Gastroesophageal sphincter (tissue), 4 donors: ENCODE measurements at regions not wholly inside any gene's neighbourhood (a gene's known extent, or its start where the extent isn't known, plus 50 kb on each side); places are given as distances from the start of the nearest gene placed in this dataset.
A peak's percentile ranks its signal among the peaks of the same experiment; 100 is the strongest.

Experiments used
- ATAC-seq: fragments of 150-250 bp; one replicate; pipeline ENCODE4 v1.9.1; 2016; ENCODE audit warnings: mild to moderate bottlenecking, moderate library complexity
- H3K27ac ChIP-seq, 4 donors: fragments of 200-600 bp; sonication (generic) in 3 of 4; 1 replicate in 3 of 4; 2 replicates in 1 of 4; pipeline ENCODE4 v1.5.1; 2016 to 2019
- H3K27me3 ChIP-seq: fragments of 200-600 bp; sonication (generic); one replicate; pipeline ENCODE4 v1.5.1; 2019
- H3K36me3 ChIP-seq, 2 donors: fragments of 200-600 bp; sonication (generic); one replicate each; pipeline ENCODE4 v1.5.1; 2019; ENCODE audit warnings: control low read depth in 1 of 2
- H3K4me1 ChIP-seq, 3 donors: fragments of 200-600 bp; sonication (generic); 1 replicate in 2 of 3; 2 replicates in 1 of 3; pipeline ENCODE4 v1.5.1; 2016 to 2019; ENCODE audit warnings: control low read depth in 2 of 3
- H3K4me3 ChIP-seq, 2 donors: fragments of 200-600 bp; sonication (generic); one replicate each; pipeline ENCODE4 v1.5.1; 2019; ENCODE audit warnings: mild to moderate bottlenecking in 1 of 2, moderate library complexity in 1 of 2
- H3K9me3 ChIP-seq, 3 donors: fragments of 200-600 bp; sonication (generic); one replicate each; pipeline ENCODE4 v1.5.1; 2017 to 2019; ENCODE audit warnings: control low read depth in 2 of 3
- EP300 ChIP-seq: sonication (generic); formaldehyde crosslinking; IDR thresholded peaks from one replicate; pipeline ENCODE4 v1.6.1; 2017; ENCODE audit warnings: antibody characterized with exemption, mild to moderate bottlenecking
- POLR2A ChIP-seq, 2 donors: fragments of 450-650 bp; IDR thresholded peaks; one replicate each; pipeline ENCODE4 v1.6.1; 2017; ENCODE audit warnings: antibody characterized with exemption in 2 of 2, mild to moderate bottlenecking in 2 of 2, moderate library complexity in 1 of 2
- POLR2AphosphoS5 ChIP-seq: sonication (generic); formaldehyde crosslinking; IDR thresholded peaks from one replicate; pipeline ENCODE4 v1.6.1; 2017; ENCODE audit warnings: antibody characterized with exemption
- WGBS, 2 donors: methylation state at CpG; one replicate each; pipeline ENCODE4 v1.1.5; 2018; ENCODE audit warnings: low coverage in 1 of 2; 5-methylcytosine and 5-hydroxymethylcytosine counted together
- TF ChIP-seq, protein P1 (sequence below), 4 experiments: fragments of 200-600 bp in 2 of 4; fragments of 450-650 bp in 2 of 4; sonication (generic) in 1 of 4; IDR thresholded peaks; one replicate each; pipeline ENCODE4 v1.5.1; 2017 to 2019; ENCODE audit warnings: antibody characterized with exemption in 4 of 4, mild to moderate bottlenecking in 2 of 4, moderate library complexity in 2 of 4

- H3K9me3 ChIP-seq = no peaks in the 10 kb centered on the region
- TF ChIP-seq EP300 (no peak), POLR2A (IDR thresholded peaks at IDR 0.05) (no peak), POLR2AphosphoS5 (no peak)
- TF ChIP-seq, protein P1, sequence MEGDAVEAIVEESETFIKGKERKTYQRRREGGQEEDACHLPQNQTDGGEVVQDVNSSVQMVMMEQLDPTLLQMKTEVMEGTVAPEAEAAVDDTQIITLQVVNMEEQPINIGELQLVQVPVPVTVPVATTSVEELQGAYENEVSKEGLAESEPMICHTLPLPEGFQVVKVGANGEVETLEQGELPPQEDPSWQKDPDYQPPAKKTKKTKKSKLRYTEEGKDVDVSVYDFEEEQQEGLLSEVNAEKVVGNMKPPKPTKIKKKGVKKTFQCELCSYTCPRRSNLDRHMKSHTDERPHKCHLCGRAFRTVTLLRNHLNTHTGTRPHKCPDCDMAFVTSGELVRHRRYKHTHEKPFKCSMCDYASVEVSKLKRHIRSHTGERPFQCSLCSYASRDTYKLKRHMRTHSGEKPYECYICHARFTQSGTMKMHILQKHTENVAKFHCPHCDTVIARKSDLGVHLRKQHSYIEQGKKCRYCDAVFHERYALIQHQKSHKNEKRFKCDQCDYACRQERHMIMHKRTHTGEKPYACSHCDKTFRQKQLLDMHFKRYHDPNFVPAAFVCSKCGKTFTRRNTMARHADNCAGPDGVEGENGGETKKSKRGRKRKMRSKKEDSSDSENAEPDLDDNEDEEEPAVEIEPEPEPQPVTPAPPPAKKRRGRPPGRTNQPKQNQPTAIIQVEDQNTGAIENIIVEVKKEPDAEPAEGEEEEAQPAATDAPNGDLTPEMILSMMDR (IDR thresholded peaks at IDR 0.05) = no peak
- no peak for ATAC-seq
- H3K4me1 ChIP-seq = peaks cover 5 to 17% (median 5%) of the 10 kb centered on the region in 3 donors
- no peak overlapping the region for H3K4me3 ChIP-seq
- no peaks in the 10 kb centered on the region for H3K36me3 ChIP-seq
- H3K27ac ChIP-seq = no peak overlapping the region
- 72 to 79% methylated on average over 4 of the region's 4 CpGs for WGBS, 2 donors
- H3K27me3 ChIP-seq = no peaks in the 10 kb centered on the region
Measured at GRCh38 chr15:26314577-26314976, 451.4 kb upstream of the ATP10A start.

- peak; percentile 93 for ATAC-seq
- Histone ChIP-seq H3K9me3 (no peaks in the 10 kb centered on the region), H3K4me3 (no peak overlapping the region), H3K27me3 (no peaks in the 10 kb centered on the region), H3K4me1 (peaks cover 5 to 17% (median 5%) of the 10 kb centered on the region in 3 donors), H3K36me3 (no peaks in the 10 kb centered on the region), H3K27ac (peak overlapping the region; percentile 56 to 67 (median 62))
- WGBS, 2 donors = 58 to 64% methylated on average over 4 of the region's 4 CpGs
- TF ChIP-seq EP300 (no peak), POLR2A (IDR thresholded peaks at IDR 0.05) (no peak), POLR2AphosphoS5 (peak; percentile 61)
Measured at GRCh38 chr15:26311710-26312236, 448.6 kb upstream of the ATP10A start.

DNA sequence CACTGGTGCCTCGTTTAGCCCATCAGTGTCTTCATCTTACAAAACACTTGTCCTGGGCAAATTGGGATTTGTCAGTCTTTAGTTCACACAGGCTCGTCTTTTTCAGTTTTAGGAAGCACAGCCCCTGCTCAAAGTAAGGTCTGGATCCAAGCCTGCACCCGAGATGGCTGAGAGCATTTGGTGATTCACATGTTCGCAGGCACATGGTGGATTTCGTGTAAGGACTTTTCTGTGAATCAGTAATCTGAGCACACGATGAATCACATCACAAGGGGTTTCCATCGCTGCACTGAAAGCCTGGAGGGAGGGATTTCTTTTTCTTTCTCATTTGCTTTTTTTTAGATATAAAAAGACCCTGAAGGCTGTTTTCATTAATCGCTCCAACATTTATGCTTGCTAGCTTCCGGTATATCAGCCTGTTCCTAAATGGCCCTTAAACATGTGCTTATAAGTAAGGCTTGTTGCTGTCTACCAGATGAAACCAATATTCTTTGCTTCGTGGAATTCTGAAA, 435.6 kb upstream of the ATP10A start:
- H3K36me3 ChIP-seq = no peaks in the 10 kb centered on the region
- H3K9me3 ChIP-seq = no peaks in the 10 kb centered on the region
- TF ChIP-seq EP300 = no peak
- TF ChIP-seq, protein P1 (IDR thresholded peaks at IDR 0.05) = no peak
- TF ChIP-seq POLR2A (IDR thresholded peaks at IDR 0.05) = no peak
- TF ChIP-seq POLR2AphosphoS5 = no peak
- ATAC-seq = no peak
- H3K4me1 ChIP-seq = peaks cover 0 to 33% (median 3%) of the 10 kb centered on the region in 3 donors
- H3K27ac ChIP-seq = no peak overlapping the region
- 65 to 70% methylated on average over 7 to 10 of the region's 10 CpGs for WGBS, 2 donors
- no peaks in the 10 kb centered on the region for H3K27me3 ChIP-seq
- no peak overlapping the region for H3K4me3 ChIP-seq

GRCh38 chr15:26298010-26298658, 435.0 kb upstream of the ATP10A start:
- no peaks in the 10 kb centered on the region for H3K9me3 ChIP-seq
- no peak for TF ChIP-seq POLR2AphosphoS5
- TF ChIP-seq EP300 = no peak
- TF ChIP-seq, protein P1 (IDR thresholded peaks at IDR 0.05) = no peak
- TF ChIP-seq POLR2A (IDR thresholded peaks at IDR 0.05) = no peak
- no peak overlapping the region for H3K4me3 ChIP-seq
- no peaks in the 10 kb centered on the region for H3K27me3 ChIP-seq
- 83 to 100% methylated on average over 1 of the region's 38 CpGs for WGBS, 2 donors
- H3K4me1 ChIP-seq = peaks cover 0 to 35% (median 3%) of the 10 kb centered on the region in 3 donors
- ATAC-seq = no peak
- H3K27ac ChIP-seq = no peak overlapping the region
- no peaks in the 10 kb centered on the region for H3K36me3 ChIP-seq

DNA sequence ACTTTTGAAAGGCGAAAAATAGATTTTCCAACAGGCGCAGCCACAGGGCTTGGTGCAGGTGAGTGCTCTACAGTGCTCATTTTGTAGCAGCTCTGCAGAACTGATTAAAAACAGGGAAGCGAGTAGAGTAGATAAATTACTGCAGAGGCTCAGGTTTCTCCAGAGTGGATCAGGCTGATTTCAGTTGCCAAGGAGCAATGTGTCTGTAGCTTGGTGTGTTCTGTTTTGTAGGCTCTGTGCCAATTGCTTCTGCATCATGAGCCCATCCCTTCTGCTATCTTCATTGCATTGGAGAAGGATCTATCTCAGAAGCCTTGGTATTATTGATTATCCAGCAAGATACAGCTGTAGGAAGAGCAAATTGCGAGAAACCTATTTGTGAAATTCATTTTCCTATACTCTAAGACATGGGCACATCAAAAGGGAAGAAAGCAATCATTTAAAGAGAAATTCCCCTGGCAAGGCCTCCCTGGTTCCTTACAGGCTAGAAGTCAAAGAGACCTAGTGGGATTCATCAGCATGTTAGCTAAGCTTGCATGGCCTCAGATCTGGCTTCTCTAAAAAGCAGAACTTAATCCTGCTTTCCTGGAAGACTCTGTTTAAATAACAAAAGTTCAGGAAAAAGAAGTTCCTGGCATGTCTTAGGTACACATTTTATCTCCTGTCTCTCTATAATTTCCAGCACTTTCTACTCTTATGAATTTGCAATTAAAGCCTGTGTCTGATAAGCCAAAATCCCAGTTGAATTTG, 432.4 kb upstream of the ATP10A start:
- TF ChIP-seq EP300 = no peak
- TF ChIP-seq POLR2AphosphoS5 = peak; percentile 31
- TF ChIP-seq, protein P1 (IDR thresholded peaks at IDR 0.05) = no peak
- peaks cover 0 to 35% (median 3%) of the 10 kb centered on the region in 3 donors for H3K4me1 ChIP-seq
- H3K36me3 ChIP-seq = no peaks in the 10 kb centered on the region
- WGBS, 2 donors = 48% methylated on average over 2 to 4 of the region's 4 CpGs
- peak overlapping the region in 3 of 4 donors; percentile 33 to 53 (median 44) for H3K27ac ChIP-seq
- H3K9me3 ChIP-seq = no peaks in the 10 kb centered on the region
- no peaks in the 10 kb centered on the region for H3K27me3 ChIP-seq
- H3K4me3 ChIP-seq = no peak overlapping the region
- ATAC-seq = no peak
